Body of pancreas (tissue), 4 donors: ENCODE measurements at regions not wholly inside any gene's neighbourhood (a gene's known extent, or its start where the extent isn't known, plus 50 kb on each side); places are given as distances from the start of the nearest gene placed in this dataset.

Experiments used
- POLR2A ChIP-seq, 3 donors: fragments of 450-650 bp; IDR thresholded peaks; one replicate each; pipeline ENCODE4 v1.6.1; 2016; ENCODE audit warnings: antibody characterized with exemption in 3 of 3, mild to moderate bottlenecking in 2 of 3
- TF ChIP-seq, protein P1 (sequence below), 7 experiments: fragments of 450-650 bp in 4 of 7; fragments of 200-600 bp in 3 of 7; sonication (generic) in 3 of 7; IDR thresholded peaks; one replicate each; pipeline ENCODE4 v1.5.1; 2016 to 2019; ENCODE audit warnings: antibody characterized with exemption in 7 of 7

DNA sequence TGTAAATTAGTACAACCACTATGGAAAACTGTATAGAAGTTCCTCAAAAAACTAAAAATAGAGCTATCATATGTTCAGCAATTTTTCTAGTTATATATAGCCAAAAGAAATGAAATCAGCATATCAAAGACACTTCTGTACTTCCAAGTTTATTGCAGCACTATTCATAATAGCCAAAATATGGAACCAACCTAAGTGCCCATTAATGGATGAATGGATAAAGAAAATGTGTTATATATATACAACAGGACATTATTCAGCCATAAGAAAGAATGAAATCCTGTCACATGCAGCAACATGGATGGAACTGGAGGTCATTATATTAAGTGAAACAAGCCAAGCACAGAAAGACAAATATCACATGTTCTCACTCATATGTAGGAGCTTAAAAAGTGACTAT, 112.6 kb downstream of the MDH1 start:
- TF ChIP-seq, protein P1, sequence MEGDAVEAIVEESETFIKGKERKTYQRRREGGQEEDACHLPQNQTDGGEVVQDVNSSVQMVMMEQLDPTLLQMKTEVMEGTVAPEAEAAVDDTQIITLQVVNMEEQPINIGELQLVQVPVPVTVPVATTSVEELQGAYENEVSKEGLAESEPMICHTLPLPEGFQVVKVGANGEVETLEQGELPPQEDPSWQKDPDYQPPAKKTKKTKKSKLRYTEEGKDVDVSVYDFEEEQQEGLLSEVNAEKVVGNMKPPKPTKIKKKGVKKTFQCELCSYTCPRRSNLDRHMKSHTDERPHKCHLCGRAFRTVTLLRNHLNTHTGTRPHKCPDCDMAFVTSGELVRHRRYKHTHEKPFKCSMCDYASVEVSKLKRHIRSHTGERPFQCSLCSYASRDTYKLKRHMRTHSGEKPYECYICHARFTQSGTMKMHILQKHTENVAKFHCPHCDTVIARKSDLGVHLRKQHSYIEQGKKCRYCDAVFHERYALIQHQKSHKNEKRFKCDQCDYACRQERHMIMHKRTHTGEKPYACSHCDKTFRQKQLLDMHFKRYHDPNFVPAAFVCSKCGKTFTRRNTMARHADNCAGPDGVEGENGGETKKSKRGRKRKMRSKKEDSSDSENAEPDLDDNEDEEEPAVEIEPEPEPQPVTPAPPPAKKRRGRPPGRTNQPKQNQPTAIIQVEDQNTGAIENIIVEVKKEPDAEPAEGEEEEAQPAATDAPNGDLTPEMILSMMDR (IDR thresholded peaks at IDR 0.05): no peak
- no peak for TF ChIP-seq POLR2A (IDR thresholded peaks at IDR 0.05)
